NAMALWA (cell line): ENCODE measurements at regions not wholly inside any gene's neighbourhood (a gene's known extent, or its start where the extent isn't known, plus 50 kb on each side); places are given as distances from the start of the nearest gene placed in this dataset.
"Not testable (repeated sequence)": the region's sequence is repeated elsewhere in the genome, so short reads cannot be mapped to it uniquely, and the experiment has no call there.

Experiments
- DNase-seq: peaks from one replicate; pipeline ENCODE4 v3.0.0-alpha.2; 2015; ENCODE audit warnings: low spot score

DNA sequence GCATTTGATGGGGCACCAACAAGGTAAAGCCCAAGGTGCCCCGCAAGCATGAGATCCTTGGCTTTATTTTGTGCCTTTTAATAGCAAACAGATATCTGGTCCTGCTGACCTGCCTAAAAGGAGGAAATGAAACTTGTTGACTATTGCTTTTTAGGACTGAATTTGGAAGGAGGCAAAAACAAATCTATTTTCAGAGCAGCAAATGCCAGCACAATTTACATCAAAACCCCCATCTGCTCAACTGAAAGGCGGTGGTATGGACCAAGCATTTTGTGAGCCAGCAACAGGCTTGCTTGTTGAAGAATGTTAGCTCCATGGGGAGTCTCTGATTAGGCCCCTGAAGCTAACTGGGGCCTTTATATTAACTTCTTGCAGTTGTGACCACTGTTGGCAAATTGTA, 192.6 kb upstream of the E2F8 start:
- peak; percentile 86 for DNase-seq

- DNase-seq, result peak; percentile 86
Measured at GRCh38 chr11:19432370-19433061, 191.8 kb upstream of the E2F8 start.

DNA sequence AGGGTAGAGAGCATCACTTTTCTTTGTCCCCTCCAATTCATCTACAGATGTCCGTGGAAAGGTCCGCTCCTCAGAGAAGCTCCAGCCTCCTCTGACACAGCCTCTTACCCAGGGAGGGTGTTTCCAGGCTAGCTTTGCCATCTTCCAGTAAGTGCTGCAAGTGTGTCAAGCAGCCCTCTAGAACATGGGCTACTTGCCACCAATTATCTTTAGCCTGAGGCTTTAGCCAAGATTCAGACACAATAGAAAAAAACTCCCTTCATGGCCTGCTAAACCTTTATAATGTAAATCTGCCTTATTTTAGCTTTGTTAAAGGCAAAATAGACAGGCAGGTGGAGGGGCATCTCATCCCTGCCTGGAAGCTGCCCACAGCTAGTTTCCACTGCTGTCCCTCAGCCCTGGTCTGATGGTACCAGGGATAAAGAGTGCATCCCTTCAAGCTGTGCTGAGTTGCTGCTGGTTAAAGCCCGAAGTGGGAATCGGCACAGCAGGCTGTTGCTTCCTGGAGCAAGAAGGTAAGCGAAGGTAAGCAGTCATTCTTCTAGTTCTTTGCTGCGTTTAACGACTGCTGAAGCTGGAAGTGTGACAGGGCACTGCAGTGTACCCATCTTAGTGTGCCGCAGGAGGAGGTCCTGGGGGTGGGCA, 190.1 kb upstream of the E2F8 start:
- no peak for DNase-seq

- DNase-seq, result no peak
Measured at GRCh38 chr11:19430346-19430745, 189.6 kb upstream of the E2F8 start.

DNA sequence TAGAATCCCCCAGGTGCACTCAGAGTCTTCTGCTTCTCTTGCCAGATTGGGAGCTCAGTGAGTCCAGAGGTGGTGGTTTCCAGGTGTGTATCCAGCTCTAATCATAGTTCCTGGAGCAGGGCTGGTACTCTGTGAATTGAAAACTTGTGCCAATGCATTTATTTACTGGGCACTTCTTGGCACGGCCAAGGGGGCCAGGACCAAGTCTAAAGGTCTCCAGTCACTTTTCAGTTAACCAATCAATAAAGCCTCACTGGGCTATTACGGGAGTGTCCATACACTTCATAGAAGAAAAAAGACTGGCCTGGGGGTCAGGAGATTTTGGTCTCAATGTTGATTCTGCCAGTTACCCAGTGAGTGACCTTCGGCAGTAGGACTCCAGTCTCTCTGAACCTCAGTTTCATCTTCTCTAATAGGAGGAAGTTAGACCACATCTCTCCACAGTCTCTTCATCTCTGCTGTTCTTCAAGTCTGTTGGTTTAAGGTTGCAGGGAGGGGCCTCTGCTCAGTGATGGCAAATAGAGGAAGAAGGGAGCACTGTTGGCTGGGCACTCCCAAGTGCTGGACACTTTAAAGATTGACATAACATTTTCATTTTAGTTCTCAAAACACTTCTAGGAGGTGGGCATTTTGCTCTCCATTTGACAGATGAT, 188.5 kb upstream of the E2F8 start:
- no peak for DNase-seq

DNA sequence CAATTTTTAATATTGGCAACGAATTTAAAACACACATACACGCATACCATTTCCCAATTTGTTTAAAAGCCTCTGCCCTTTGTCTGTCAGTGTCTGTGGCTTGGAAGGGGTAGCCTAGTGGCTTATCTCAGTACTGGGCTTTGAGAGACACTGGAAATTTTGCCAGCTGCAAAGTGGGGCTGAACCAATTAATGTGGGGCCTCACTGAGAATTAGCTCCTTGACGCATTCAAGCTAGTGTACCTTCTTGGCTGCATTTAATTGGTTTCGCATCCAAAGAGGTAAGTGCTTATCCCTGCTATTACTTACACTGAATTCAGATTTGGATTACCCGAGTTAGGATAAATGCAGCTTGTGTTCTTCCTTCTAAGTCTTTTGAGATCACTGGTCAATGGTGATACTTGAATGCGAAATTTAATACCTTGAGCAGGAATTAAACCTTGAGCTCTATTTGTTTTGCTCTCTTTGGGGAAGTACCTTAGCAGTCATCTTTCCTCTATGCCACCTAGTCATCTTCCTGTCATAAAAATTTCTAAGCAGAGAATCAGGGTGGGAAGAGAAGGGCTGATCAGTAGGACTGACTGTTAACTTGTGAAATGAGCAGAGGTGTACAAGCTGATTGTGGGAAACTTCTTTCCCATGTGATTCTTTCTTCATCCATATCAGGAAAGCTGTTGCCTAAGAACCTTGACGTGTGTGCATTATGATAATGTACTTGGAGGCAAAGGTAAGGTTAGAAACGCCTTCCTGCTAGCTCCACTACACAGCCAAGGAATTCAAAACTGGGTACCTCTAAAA, 187.7 kb upstream of the E2F8 start:
- no peak for DNase-seq

DNA sequence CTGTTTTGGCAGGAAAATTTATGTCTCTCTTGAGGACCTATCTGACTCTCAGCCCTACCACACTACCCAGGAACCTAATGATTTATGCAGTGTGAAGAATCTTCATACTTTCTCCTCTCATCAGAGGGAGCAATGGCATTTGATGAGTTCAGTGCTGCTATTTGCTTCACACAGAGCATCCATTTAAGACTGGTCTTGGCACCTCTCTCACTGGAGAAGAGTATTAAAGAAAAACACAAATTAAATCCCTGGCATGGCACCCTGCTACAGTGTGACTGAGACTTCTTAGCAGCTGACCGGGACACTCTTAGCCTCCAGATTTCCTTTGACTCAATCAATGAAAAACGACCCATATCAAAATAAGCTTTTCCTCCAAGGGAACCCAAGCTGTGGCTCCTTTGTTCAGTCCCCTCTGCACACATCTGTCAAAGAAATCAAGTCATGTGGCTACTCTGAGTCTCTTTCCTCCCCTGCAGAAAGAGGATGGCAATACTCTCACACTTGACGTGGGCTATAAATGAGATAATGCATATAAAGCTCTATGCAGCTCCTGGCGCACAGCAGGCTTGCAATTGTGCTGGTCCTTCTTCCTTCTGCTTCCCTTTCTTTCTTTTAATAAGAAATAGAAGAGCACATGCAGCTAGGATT, 186.1 kb upstream of the E2F8 start:
- DNase-seq, result no peak

DNA sequence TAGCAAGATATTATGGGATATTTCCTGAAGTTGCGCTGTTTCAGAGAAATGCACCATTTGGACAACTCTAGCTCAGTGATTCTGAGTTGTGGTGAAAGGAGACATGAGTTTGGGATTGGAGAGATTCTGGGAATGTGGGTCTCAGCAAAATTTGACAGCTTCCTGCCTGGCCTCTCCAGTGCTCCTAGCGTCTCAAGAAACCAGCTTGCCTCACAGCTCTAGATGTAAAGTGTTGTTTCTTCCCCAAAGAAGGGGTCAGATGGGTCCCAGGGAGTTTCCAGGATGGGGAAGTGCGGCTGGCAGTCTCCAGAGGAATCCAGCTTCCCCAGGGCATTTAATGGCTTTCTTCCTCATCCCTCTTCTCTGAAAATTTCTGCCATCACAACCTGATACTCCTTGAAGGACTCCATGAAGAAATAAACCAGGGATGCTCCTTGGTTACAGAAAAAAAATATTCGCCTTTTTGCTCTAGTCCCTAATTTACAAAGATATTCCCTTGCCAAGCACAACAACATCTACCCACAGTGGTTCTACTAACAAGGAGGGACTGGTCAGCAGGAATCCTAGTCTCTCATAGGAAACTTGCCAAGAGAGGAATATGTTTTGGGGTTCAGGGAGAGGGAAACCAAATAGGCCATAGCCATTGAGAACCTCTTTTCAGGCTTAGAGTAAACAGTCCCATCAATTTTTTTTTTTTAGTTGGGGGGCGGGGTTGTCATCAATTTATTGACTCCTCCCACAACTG, 185.4 kb upstream of the E2F8 start:
- DNase-seq, result no peak

DNA sequence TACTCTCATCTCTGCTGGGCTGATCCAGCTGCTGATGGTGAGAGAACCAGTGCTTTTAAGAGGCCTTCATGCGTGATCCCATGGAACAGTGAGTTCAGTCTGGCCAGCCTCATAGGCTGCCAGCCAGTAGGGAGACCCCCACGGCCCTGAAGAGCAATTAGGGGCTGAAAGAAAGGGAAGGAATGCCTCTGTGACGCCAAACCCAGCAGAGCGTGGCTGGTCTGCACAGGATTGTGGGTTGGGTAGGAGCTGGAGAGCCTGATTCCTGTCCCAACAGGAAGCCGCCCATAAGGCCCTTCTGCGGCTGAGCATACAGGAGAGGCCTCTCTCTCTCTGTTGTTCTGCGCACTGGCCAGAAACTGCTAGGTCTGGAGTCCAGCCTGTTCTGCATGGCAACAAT, 181.5 kb upstream of the E2F8 start:
- DNase-seq, result no peak

- no peak for DNase-seq
Measured at GRCh38 chr11:19420868-19421533, 180.3 kb upstream of the E2F8 start.

- DNase-seq, result no peak
Measured at GRCh38 chr11:19419808-19420207, 179.1 kb upstream of the E2F8 start.

DNA sequence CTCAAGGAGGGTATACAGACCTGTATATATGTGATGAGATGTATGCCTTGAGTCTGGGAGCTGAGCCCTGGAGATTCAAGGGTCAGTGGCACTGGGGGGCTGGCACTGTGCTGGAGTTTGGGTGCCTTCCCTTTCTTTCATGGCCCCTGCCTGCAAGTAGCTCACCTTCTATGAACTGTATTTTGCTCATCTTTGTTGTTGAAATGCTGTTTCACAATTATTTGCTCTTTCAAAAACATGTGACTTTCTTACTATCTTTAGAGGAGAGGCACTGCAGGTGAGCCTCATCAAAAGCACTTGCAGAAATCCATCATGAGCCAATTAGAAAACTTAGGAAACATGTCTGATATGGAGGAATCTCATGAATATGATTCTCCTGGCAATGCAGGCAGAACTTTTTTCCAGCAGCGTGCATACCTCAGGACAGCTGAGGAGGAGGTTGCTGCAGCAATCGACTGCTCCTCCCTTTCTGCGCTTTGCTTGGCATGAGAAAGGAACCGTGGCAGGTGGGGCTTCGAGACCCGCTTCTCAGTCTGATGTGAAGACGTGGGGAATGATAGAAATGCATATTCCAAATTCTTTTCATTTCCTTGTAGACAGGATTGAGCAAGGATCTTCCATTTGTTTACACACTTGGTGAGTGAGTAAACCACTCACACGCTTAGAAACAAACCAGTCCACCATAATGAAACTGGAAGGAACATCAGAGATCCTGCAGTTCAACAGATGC, 178.4 kb upstream of the E2F8 start:
- DNase-seq, result no peak

DNA sequence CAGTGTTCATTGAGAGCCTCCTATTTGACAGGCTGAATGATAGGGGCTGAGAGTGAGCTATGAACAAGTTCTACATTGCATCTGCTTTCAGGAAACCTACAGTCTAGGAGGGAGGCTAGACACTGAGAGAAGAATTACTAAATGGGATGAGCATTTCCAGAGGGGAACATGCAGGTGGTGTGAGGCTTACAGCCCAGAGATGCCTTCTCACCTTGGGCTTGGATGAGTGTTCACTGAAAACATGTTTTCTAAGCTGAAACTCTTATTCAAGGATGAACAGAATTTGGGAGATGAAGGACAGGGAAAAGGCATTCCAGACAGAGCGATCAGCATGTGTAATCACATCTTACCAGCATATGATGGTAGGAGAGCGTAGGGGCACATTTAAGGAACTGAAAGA, 177.5 kb upstream of the E2F8 start:
- DNase-seq, result no peak

GRCh38 chr11:19412070-19412469, 171.3 kb upstream of the E2F8 start:
- not testable (repeated sequence) for DNase-seq

DNA sequence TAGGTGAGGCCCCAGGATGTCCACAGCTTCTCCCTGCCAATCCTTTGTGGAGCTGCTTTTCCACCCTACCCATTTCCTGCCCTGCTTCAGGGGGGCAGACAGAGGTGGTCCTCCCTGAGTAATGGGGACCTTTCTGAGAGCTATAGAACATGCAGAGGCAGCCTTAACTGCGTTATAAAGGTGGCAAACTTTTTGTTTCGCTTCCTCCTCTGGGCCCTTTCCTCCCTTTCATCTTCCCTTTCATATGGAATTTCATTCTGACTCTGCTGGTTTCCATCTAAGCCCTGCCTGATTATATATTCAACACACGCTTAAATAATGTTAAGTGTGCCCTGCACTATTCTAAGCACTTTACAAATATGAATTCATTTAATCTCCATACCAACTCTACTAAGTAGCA, 169.3 kb upstream of the E2F8 start:
- no peak for DNase-seq

DNA sequence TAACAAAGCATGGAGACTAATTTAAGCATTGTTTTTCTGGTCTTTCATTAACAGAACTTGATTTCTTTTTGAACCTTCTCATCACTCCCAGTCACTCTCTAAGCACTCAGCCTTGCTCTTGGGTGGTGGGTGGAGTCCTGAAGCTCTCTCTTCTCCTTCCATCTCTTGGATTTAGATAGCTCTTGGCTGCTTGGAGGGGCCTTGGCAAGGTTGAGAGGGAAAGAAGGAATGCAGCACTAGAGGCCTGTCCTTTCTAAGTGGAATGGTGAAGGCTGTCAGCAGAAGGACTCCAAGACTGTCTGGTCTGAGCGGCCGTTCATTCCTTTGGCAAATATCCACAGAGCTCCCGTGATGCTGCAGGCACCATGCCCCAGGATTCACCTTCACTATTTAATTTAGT, 168.6 kb upstream of the E2F8 start:
- no peak for DNase-seq

DNA sequence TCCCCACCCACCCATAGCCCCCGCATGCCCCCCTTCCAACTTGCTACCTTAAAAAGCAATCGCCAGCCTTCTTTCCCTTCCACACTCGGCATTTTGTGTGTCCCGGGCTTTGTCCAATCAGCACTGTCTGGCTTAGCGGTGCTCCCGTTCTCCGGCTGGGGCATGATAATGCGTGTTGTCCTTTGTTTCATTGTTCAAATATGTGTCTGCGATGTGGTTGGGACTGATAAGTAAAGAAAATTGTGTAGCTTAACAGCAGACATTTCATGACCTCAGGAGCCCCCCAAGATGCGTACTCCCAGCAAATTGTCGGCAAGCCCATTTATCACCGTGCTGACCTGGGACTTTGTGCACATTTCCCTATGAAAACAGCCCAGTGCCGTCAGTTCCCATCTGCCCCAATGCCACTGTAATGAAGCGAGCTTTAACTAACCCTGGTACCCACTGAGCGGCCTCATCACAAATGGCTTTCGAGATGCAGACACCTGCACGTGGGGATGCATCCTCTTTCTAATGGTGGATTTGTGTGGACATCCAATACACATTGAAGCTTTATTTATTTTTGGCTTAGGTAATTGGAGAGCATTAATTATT, 167.0 kb upstream of the E2F8 start:
- no peak for DNase-seq

DNA sequence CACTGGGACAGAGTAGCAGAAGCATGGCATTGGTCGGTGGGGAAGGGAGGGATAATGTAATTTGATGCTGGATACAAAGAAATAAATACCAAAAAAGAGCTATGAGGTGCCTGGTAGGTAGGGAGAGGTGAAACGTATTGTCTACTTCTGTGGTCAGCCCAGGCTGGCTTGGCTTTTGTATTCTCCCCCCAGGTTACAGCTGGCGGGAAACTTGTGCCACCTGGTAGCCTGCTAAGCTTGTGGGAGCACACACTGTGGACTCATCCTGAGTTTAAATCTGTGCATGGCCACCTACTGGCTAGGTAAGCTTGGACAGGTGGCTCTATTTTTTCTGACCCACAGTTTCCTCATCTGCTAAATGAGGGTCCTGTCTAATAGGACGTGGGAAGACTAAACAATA, 165.2 kb upstream of the E2F8 start:
- no peak for DNase-seq

- DNase-seq, result no peak
Measured at GRCh38 chr11:19404787-19405186, 164.0 kb upstream of the E2F8 start.
